ENCODE measurements at regions not wholly inside any gene's neighbourhood (a gene's known extent, or its start where the extent isn't known, plus 50 kb on each side); places are given as distances from the start of the nearest gene placed in this dataset.

DNA sequence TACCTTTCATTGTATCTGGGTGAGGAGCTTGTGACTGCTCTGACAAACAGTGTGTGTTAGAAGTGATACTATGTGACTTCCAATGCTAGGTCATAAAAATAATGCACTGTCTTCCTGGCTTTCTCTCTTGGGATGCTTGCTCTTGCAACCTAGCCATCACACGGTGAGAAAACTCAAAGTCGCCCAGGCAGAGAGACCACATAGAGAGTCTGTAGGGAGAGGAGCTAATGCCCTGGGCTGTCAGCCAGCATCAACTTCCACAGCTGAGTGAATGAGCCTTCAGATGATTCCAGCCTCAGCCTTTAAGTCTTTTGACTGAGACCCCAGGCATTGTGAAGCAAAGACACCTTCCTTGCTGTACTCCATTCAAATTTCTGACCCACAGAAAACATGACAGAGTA lies 220.6 kb upstream of the SGO1 start:
- TF ChIP-seq EHF (CRISPR knock-in tag; IDR thresholded peaks at IDR 0.05) (no peak), KDM5A (IDR thresholded peaks at IDR 0.05) (no peak), PHF8 (IDR thresholded peaks at IDR 0.05; ENCODE audit: borderline replicate concordance, low read depth) (no peak), CBX2 (IDR thresholded peaks at IDR 0.05; ENCODE audit: borderline replicate concordance, low read depth) (no peak), NFE2L2 (conservative IDR thresholded peaks at IDR 0.05; ENCODE audit: low read length) (no peak), RFX5 (IDR thresholded peaks at IDR 0.05) (no peak), RARB (CRISPR knock-in tag; IDR thresholded peaks at IDR 0.05) (no peak), MAFK (IDR thresholded peaks at IDR 0.05; ENCODE audit: partially characterized antibody) (no peak), MYC (IDR thresholded peaks at IDR 0.05; ENCODE audit: borderline replicate concordance, low read length) (no peak), EHMT2 (IDR thresholded peaks at IDR 0.05; ENCODE audit: low read depth) (no peak), RCOR1 (IDR thresholded peaks at IDR 0.05; ENCODE audit: low read depth, low read length) (no peak), EP300 (IDR thresholded peaks at IDR 0.05) (no peak), JUN (IDR thresholded peaks at IDR 0.05) (no peak), HOXB5 (CRISPR knock-in tag; IDR thresholded peaks at IDR 0.05) (no peak), ZFP36 (IDR thresholded peaks at IDR 0.05; ENCODE audit: borderline replicate concordance, partially characterized antibody) (no peak), NPAS2 (CRISPR knock-in tag; IDR thresholded peaks at IDR 0.05; ENCODE audit: borderline replicate concordance) (no peak), CBX8 (IDR thresholded peaks at IDR 0.05) (no peak)
- TF ChIP-seq, protein P1, sequence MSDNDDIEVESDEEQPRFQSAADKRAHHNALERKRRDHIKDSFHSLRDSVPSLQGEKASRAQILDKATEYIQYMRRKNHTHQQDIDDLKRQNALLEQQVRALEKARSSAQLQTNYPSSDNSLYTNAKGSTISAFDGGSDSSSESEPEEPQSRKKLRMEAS (IDR thresholded peaks at IDR 0.05), result no peak
- TF ChIP-seq, protein P2, sequence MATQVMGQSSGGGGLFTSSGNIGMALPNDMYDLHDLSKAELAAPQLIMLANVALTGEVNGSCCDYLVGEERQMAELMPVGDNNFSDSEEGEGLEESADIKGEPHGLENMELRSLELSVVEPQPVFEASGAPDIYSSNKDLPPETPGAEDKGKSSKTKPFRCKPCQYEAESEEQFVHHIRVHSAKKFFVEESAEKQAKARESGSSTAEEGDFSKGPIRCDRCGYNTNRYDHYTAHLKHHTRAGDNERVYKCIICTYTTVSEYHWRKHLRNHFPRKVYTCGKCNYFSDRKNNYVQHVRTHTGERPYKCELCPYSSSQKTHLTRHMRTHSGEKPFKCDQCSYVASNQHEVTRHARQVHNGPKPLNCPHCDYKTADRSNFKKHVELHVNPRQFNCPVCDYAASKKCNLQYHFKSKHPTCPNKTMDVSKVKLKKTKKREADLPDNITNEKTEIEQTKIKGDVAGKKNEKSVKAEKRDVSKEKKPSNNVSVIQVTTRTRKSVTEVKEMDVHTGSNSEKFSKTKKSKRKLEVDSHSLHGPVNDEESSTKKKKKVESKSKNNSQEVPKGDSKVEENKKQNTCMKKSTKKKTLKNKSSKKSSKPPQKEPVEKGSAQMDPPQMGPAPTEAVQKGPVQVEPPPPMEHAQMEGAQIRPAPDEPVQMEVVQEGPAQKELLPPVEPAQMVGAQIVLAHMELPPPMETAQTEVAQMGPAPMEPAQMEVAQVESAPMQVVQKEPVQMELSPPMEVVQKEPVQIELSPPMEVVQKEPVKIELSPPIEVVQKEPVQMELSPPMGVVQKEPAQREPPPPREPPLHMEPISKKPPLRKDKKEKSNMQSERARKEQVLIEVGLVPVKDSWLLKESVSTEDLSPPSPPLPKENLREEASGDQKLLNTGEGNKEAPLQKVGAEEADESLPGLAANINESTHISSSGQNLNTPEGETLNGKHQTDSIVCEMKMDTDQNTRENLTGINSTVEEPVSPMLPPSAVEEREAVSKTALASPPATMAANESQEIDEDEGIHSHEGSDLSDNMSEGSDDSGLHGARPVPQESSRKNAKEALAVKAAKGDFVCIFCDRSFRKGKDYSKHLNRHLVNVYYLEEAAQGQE (IDR thresholded peaks at IDR 0.05), result no peak
- ATAC-seq (no peak), DNase-seq (ENCODE audit: low read depth in 1 of 2, low spot score in 1 of 2) (no peak), FAIRE-seq (no peak)
- H3K4me3 ChIP-seq, result no peak overlapping the region
- no peaks in the 10 kb centered on the region for H3K9me3 ChIP-seq
- ChIA-PET CTCF (interaction anchor here (0.9 kb wide), 1 partner anchor 11 kb away, joined by 3 read pairs; no protein-coding TSS in a partner anchor), POLR2A (no interaction called here)
- 26% methylated on average over 2 of the region's 2 CpGs for WGBS (ENCODE audit: missing lambda C conversion rate)
- no peaks in the 10 kb centered on the region for H3K4me1 ChIP-seq
- H3K4me2 ChIP-seq, result no peak overlapping the region
- no peak overlapping the region for H3K27ac ChIP-seq

DNA sequence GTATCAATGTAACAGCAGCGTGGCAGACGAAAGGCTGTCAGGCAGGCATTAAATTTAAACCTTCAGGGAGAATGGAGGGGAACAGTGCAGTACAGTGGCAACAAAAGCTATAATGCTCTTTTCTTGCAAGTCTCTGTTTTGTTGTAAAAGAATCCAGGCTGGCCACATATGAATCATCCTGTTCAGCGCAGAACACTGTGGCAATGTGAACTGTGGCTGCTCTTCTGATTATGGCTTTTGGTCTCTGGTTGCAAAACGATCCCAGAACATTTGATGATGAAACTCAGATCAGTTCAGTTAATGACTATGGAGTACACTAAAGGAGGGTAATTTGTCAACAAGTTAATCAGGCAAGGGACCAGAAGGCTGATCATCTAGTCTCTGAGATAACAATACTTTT lies 219.7 kb upstream of the SGO1 start:
- H3K4me1 ChIP-seq, result no peaks in the 10 kb centered on the region
- CTCF ChIA-PET, result no interaction called here

More for the DNA sequence above, 219.7 kb upstream of the SGO1 start:
- Histone ChIP-seq H3K4me3 (no peak overlapping the region), H3K4me2 (no peak overlapping the region), H3K9me3 (no peaks in the 10 kb centered on the region), H3K27ac (no peak overlapping the region)
- TF ChIP-seq, protein P2 (IDR thresholded peaks at IDR 0.05), result no peak
- TF ChIP-seq RFX5 (IDR thresholded peaks at IDR 0.05) (no peak), NR3C1 (IDR thresholded peaks at IDR 0.05) (no peak), CHD4 (IDR thresholded peaks at IDR 0.05; ENCODE audit: borderline replicate concordance) (no peak), ZFP36 (IDR thresholded peaks at IDR 0.05; ENCODE audit: borderline replicate concordance, partially characterized antibody) (no peak), CBX8 (IDR thresholded peaks at IDR 0.05) (no peak), EP300 (IDR thresholded peaks at IDR 0.05) (no peak), POLR2AphosphoS2 (conservative IDR thresholded peaks at IDR 0.05; ENCODE audit: low read length) (no peak), RCOR1 (IDR thresholded peaks at IDR 0.05; ENCODE audit: low read depth, low read length) (no peak), POLR2A (IDR thresholded peaks at IDR 0.05; ENCODE audit: low read length) (no peak), MAZ (IDR thresholded peaks at IDR 0.05; ENCODE audit: borderline replicate concordance, low read depth, low read length) (no peak), FOXS1 (CRISPR knock-in tag; IDR thresholded peaks at IDR 0.05) (no peak), ZNF302 (CRISPR knock-in tag; IDR thresholded peaks at IDR 0.05) (no peak), FOSB (CRISPR knock-in tag; IDR thresholded peaks at IDR 0.05) (no peak), ESRRA (IDR thresholded peaks at IDR 0.05; ENCODE audit: borderline replicate concordance, low read length) (no peak), RAD21 (conservative IDR thresholded peaks at IDR 0.05 in 1 of 2, IDR thresholded peaks at IDR 0.05 in 1 of 2) (no peak), HOXB5 (CRISPR knock-in tag; IDR thresholded peaks at IDR 0.05) (no peak)
- TF ChIP-seq, protein P1 (IDR thresholded peaks at IDR 0.05), result no peak
- FAIRE-seq (no peak), ATAC-seq (no peak), DNase-seq (ENCODE audit: low read depth in 1 of 2, low spot score in 1 of 2) (no peak)
- POLR2A ChIA-PET, result no interaction called here
- WGBS (ENCODE audit: missing lambda C conversion rate), result 11% methylated on average over 4 of the region's 4 CpGs

Measured in A549 (cell line).